Esophagus mucosa (tissue), 1 donor: ENCODE measurements at regions not wholly inside any gene's neighbourhood (a gene's known extent, or its start where the extent isn't known, plus 50 kb on each side); places are given as distances from the start of the nearest gene placed in this dataset.

Source experiments
- ATAC-seq: fragments of 200-7000 bp; cut with Tn5 transposase; one replicate; pipeline ENCODE4 v1.9.1; 2020
- donor health status: DM: yes; HTN: yes; CAD: no.

DNA sequence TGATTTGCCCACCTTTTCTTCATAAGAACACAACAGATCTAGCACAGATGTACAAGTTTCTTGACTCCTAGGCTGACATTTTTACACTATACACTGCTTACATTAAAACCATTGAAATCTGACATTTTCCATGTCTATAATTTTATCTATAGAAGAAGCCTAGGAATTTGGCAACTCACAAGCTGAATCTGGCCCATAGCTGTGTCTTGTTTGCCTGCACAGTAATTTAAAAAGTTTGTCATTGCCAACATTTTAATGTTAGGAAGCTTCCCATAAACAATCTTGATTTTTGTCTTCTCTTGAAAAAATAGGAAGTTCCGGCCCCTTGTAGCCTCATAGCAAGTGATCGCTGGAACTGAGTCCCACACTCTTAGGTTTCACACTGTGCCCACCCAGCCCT is 394.6 kb upstream of the AZI2 start:
- ATAC-seq: no peak

DNA sequence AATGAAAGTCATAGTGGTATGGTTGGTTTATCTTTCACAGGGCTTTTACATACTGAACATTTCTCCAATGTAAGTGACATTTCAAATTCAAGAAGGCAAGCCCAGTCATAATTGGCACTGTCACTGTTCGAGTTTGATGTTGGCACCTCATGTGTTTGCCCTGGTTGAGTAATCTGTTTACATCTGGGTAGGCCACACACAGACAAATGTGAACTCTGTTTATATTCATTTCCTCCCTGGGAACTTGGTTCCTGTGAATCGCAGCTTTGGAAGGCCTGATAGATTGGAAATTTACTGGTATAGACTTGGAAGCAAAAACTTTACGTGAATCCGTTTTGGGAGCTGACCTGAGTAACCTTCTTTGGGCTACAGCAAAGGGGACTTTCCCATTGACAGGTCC is 395.2 kb upstream of the AZI2 start:
- ATAC-seq: no peak

DNA sequence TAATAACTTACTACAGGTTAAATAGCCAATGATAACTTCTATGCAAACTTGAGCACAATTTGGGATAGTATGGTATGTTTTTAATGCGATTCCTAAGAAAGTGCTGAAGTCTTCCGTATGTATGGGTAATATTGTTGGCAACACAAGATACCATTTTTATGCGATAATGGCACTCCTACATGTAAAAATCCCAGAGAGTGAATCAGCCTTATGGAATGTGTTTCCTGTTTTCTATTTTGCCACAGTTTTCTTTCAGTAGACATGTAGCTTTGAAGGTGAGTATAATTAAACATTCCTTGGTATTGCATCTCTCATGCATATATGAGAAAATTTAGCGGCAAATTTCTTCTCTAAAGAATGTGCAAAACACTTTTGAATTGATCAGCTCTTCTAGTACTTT is 396.8 kb upstream of the AZI2 start:
- ATAC-seq: no peak

DNA sequence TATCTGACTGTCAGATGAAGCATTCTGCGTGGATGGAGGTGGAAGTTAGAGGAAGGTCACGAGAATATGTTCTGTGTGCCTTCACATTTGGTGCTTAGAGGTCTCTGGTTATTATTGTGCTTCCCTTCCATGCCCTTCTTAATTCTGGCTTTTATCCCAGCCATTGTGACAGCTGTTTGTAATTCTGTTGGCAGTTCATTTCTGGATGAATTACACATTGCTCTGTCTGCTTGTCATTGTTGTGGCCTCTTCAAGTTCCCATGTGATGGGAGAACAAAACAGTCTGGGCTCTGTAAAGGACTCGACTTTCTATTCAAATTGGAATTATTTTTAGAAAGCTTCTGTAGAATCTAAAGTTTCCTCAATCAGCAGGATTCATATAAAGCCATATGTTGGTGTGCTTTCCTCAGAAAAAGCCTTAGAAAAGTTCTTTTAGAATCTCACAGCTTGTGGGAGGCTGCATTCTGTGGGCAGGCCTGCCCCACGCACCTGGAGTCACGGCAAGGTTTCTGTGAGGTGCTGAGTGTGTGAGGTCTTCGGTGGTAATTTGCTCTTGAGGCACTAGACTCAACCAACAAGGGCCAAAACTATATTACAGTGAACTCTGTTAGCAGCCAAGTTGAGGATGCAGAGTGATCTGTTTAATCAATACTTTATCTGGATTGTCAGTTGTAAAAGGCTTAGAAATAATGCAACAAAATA is 397.4 kb upstream of the AZI2 start:
- ATAC-seq: no peak

DNA sequence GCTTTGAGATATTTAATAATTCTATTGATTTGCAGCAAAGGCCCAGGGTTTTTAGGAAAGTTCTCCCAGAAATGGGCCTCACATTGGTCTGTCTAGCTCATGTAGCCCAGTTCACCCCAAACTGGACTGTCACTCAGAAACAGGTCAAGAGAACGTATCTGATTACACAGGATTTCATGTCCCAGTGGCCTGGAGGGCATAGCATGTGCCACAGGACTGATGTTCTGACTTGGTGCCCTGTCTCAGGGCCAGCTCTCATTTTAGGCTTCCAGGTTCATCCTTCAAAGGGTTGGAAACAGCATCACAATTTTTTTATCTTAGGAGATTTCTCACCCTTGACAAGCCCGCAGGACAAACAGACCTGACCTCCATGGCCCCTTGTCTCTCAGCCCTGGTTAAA is 398.4 kb upstream of the AZI2 start:
- no peak for ATAC-seq

DNA sequence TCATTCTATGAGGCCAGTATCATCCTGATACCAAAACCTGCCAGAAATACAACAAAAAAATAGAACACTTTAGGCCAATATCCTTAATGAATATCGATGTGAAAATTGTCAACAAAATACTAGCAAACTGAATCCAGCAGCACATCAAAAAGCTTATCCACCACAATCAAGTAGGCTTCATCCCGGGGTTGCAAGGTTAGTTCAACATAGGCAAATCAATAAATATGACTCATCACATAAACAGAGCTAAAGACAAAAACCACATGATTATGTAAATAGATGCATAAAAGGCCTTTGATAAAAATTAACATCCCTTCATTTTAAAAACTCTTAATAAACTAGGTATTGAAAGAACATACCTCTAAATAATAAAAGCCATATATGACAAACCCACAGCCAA is 403.2 kb upstream of the AZI2 start:
- ATAC-seq: no peak

DNA sequence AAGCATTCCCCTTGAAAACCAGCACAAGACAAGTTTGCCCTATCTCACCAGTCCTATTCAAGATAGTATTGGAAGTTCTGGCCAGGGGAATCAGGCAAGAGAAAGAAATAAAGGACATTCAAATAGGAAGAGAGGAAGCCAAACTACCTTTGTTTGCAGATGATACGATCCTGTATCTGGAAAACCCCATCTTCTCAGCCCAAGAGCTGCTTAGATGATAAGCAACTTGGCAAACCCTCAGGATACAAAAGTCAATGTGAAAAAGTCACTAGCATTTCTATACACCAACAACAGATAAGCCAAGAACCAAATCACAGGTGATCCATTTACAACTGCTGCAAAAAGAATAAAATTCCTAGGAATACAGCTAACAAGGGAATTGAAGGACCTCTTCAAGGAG is 403.7 kb upstream of the AZI2 start:
- ATAC-seq: no peak

DNA sequence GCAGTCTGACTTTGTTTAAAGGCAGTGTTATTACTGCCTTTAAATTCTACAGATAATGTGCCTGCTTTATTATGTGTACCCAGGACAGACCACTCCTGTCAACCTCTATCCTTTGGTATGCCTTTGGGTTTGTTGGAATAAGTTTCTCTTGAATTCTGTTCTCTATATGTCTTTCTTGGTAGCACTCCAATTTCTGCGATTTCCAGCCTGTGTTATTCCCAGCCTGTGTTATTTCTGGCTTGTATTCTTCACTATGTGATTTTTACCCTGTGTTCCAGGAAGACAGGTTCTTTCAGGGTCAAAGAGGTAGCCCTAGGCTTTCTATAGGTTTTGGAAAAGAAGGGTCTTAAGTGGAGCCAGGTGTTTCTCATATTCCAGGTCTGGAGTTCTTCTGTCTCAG is 407.4 kb upstream of the AZI2 start:
- ATAC-seq: no peak

DNA sequence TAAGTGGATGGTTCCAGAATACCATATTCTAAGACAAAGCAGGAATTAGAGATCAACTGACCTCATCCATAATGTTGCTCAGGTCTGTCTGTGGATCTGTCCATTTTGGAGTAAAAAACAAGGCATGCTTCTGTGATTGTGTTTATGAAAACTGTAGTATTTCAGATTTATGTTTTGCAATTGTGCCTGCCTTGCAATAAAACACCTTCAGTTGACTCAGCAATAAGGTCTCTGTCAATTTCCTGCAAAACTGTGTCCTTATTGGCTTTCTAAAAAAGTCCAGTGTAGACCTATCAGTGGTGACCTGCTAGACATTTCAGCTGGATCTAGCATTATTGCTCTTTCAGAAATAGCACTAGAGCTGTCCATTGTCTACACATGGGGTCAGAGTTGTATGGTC is 409.5 kb upstream of the AZI2 start:
- no peak for ATAC-seq

DNA sequence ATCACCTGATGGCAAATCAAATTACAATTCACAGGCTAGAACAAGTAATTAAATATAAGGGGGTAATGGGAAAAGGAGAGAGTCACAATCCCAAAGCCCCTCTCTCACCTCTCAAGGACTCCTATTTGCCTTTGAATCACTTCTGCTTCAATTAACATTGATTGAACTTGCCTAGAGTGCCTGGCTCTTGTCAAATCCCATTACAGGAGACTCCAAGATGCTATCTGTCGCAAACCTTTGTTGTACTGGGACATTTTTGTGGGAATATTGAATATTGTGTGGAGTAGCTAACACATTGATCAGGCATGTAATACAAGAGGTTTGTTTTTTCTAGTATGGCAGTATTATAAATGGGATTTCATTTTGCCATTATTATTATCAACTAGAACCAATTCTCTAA is 412.8 kb upstream of the AZI2 start:
- no peak for ATAC-seq

DNA sequence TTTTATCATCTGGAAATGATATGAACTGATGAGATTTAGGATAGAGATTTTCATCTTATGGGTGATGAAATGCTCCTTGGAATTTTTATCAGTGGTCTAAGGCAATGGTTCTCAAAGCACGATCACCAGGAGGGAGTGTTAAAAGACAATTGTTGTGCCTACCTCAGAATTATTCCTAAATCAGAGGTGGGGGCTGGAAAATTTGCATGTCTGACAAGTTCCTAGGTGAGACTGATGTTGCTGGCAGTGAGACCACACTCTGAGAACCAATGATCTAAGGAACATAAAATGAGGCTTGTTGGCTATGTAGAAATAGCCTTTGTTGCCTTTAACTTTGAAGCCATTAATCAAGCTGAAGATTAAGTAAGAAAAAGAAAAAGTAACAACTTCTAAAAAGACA is 416.6 kb upstream of the AZI2 start:
- ATAC-seq: no peak

DNA sequence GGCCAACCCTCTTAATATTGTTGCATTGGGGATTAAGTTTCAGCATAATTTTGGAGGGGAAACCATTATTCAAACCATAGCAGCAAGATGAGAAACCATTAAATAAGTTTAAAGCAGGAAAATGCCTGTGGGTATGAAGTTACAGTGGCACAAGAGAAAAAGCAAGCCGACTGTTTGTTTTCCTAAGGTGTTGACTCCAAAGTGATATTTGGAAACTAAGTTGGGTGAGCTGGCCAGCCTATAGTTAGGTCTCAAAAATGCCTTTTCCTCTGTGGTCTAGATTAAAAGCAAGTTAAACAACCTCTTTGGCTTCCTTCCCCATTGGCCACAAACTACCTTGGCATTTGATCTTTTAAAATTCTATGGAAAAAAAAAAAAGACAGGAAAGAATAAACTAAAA is 419.8 kb upstream of the AZI2 start:
- ATAC-seq: no peak

DNA sequence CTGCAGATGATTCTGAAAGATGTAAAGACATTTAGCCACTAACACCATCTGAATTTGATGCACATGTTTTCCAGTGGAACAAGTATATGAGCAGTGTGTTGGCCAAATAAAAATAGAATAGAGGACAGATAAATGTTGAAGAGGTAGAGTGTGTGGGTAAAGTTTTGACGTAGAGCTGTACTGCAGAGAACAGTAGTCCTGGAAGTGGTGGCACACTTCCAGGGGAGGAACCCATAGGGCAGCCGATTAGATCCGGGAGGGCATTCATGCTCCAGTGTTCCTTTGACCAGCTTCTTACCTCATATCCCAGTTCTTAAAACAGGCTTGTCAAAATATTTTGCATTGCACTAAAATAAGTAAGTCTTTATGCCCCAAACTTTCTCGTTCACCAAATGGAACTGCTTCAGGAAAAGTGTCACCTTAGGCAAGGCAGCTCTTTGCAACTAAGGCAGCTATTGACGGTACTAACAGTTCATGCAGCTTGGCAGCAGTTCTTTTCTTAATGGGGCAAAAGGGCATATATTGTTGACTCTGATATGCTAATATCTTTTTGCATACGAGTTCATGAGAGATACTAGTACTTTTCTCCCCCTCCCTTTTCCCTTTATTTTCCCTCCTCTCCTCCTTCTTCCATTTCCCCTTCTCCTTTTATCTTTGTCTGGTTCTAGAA is 429.3 kb upstream of the AZI2 start:
- no peak for ATAC-seq

DNA sequence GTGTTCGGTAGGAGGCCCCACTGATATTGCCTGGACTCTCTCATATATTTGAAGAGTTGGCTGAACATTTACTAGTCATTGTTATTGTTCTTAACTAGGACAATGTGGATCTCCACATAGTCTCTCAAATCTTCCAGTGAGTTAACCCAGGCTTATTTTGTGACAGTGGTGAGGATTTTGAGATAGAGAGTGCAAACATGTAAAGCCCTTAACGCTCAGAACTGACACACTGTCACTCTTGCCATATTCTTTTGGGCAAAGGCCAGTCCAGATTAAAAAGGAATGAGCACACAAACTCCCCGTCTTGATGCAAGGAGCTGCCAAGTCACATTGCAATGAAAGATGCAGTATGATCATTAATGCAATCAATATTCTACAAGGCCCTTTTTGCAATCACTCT is 431.9 kb upstream of the AZI2 start:
- ATAC-seq: no peak

DNA sequence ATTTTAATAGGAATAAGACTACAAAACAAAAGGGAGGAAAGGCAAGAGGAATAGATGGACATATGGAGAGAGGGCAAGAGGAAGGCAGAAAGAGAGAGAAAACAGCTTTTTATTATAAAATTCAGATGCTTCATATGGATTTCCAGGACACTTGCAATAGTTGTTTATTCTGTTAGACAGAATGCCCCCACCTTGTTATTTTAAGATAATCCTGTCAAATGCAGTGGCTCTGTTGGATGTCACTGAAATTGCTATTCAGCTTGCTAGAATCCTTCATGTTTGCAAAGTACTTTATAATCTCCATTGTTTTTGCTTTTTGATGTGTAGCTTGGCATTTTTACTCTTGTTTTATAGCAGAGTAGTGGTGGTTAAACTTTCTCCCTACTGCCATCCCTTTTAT is 432.4 kb upstream of the AZI2 start:
- ATAC-seq: no peak

DNA sequence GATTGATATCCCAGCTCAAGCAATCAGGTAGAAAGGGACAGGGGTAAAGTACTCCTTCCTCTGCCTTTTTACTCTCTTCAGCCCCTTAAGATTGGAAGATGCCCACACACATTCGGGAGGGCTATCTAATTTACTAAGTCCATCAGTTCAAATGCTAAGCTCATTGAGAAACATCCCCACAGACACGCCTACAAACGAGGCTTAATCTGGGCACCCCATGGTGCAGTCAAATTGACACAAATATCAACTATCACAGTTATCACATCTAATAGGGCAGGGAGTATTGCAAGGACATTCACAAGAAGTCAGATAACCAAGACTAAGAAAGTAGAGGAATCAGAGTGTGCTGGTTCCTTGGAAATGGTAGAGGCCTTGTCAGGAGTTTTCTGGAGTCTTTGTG is 437.8 kb upstream of the AZI2 start:
- ATAC-seq: no peak

DNA sequence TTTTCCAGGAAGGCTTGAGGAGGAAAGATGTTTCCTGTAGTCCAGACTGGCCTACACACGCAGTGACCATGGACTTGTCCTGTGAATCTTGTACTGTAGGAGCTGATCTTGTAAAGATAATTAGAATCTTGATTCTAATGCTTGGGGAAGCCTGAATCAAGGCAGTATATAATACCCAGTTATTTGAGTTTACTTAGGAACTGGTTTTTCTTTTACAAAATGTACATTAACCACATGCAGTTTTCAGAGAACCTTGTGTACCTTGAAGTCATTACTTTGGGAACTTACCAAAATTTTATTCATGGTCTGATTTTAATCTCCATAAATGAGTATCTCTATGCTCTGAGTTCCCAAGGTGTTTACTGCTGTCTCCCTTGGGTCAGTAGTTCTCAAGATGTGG is 439.9 kb upstream of the AZI2 start:
- no peak for ATAC-seq

DNA sequence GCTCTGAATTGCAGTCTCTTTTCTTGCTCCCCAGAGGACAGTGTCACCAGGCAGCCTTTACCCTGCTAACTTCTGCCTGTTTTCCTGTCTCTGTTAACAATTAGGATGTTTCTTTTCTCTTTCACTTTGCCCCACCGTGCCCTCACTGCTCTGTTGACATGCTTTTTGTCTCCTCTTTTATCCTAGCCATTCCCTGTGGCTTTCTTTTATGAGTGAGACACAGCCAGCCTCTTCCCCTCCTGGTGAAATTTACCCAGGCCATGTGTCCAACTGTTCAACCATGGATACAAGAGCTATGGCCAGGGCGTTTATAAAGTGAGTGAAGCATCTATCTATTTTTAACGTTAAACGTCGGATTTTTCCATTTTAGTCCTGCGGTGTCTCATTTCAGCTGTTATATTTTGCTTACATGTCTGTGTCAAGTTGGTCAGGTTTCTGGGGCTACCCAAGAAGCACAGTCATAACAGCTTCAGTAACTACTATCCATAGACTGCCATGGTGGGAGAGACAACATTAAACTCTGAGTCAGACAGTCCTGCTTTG is 443.2 kb upstream of the AZI2 start:
- ATAC-seq: no peak

DNA sequence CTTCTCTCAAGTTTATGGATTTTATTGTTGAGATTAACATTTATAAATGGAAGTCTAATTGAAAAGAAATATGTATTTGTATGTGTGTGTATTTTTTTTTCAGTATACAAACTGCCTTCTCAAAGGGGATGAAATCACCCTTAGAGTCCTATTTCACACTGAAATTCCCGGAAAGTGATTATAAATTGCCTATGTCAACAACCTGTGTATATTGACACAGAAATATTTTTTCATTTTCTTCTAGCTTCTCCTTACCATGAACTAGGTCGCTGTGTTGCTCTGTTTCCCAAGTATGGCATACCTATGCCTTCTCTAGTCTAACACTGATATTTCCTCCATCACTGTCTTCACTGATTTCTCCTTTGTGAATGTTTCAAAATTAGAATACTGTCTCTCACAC is 444.0 kb upstream of the AZI2 start:
- ATAC-seq: no peak

DNA sequence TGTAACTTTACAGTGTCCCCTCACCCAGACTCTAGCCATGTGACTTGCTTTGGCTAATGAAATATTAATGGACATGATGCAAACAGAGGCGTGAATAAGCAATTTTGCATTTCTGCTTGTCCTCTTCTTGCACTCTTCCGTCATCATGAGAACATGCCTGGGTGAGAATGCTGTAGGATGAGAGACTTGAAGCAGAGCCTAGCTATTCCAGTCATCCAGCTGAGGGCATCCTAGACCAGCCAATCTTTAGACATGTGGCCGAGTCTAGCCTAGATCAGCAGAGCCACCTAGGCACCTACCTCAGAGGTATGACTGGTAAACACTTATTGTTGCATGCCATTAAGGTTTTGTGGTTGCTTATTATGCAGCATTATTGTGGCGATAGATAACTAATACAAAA is 450.5 kb upstream of the AZI2 start:
- ATAC-seq: no peak

DNA sequence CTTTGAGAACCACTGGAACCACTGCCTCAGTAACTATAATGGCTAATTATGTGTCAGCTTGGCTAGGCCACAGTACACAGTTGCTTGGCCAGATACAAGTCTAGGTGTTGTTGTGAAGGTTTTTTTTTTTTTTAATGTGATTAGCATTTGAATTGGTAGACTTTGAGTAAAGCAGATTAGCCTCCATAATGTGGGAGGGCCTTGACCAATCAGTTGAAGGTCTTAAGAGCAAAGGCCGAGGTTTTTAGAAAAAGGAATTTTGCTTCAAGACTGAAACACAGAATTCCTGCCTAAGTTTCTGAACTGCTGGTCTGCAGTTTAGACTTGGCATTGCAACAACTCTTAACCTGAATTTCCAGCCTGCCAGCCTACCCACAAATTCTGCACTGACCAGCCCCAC is 451.6 kb upstream of the AZI2 start:
- no peak for ATAC-seq

DNA sequence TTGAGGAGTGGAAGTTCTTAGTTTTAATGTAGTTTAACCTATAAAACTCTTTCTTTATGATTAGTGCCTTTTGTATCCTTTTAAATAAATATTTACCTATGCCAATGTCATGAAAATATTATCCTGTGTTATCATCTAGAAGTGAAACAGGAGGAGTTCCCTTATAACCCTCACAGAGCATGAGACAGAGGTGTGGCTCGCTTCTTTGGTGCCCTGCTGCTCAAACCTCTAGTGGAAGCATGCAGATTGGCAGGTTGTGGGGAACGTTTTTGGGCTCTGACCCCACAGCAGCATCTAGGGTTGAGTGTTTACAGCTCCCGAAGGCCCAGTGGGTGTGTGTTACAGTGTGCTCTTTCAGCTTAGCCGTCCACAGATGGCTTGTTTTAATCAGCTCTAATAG is 459.4 kb upstream of the AZI2 start:
- no peak for ATAC-seq

DNA sequence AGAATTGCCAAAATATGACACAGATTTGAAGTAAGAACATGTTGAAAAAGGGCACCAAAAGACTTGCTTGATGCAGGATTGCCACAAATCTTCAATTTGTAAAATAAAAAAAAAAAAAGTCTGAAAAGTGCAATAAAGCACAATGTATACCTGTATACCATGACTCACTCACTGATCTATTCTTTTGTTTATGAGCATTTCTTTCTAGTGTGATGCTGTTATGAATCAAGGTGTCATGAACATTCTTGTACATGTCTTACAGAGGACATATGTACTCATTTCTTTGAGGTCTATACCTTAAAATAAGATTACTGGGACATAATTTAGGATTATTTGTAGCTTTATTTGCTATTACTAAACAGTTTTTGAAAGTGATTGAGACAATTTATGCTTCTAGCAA is 464.9 kb upstream of the RBMS3 start:
- no peak for ATAC-seq

DNA sequence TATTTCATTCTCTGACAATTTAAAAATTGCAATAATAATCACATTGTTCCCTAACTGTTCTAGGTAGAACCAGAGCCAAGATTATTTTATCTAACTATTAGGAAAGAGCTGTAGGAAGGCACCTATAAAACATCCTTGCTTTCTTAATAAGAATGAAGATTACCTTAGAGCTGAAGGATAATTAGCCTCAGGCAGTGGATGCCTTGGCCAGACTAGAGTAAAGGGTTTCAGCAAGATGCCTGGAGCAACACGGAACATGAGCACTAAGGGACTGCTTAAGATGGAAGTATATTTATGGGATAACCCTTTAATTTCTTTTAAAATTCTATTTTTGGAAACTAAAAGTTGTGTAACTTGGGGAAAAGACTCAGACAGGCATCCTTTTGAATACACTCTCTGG is 456.6 kb upstream of the RBMS3 start:
- no peak for ATAC-seq

DNA sequence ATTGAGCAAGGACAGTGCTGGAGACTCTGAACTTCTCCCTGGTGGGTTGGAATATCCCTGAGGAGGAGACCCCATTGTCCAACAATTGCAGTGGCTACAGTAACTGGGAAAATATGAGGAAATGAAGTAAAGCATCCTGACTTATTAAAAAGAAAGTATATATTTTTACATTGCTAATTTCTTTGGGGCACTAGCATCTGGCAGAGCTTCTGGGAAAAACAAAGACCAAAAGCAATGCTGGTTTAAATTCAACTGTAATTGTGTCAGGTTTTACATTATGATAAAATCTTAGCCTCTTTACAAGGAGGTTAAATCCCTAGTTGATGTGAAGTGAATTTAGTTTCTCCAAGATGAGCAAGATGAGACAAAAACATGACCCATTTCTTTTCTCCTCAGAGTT is 454.0 kb upstream of the RBMS3 start:
- ATAC-seq: no peak
